Left renal pelvis (tissue), 4 donors: ENCODE measurements at regions not wholly inside any gene's neighbourhood (a gene's known extent, or its start where the extent isn't known, plus 50 kb on each side); places are given as distances from the start of the nearest gene placed in this dataset.

Experiments
- DNase-seq, 4 donors: peaks; one replicate each; pipeline ENCODE4 v3.0.0-alpha.2; 2013; ENCODE audit warnings: low read depth in 4 of 4, low spot score in 3 of 4

DNA sequence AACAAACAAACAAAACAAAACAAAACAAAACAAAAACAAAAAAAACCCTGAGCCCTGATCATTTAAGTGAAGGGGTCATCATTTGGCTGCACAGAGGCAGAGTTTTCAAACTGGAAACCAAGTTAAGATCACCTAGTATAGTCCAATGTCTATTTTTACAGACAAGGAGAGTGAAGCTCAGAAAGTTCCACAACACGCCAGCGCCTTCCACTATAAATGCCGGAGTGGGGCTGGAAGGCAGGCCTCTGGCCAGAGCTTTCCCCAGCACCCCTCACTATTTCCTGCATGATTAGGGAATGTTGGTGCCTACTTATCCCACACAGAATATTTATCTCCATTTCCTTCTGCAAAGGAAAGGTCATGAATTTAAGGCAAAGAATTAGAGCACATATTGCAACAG, 319.7 kb upstream of the WWC1 start:
- DNase-seq: no peak

DNA sequence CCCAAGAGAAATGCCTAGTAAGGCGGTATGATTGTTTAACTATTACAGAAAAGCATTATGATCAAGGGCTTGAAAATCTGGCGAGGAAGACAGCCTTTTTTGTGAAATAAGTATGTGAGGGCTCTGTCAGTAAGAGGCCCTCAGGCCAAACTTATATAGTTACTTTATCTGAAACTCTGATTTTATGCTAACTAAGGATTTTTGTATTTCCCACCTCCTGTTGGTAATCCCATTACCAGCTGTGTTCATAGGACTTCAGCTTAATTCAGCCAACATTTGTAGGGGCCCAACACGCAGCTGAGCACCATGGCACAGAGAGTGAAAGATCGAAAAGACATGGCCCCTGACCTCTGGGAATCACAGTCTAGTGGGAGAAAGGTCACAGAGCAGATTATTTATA, 318.3 kb upstream of the WWC1 start:
- DNase-seq: no peak

DNA sequence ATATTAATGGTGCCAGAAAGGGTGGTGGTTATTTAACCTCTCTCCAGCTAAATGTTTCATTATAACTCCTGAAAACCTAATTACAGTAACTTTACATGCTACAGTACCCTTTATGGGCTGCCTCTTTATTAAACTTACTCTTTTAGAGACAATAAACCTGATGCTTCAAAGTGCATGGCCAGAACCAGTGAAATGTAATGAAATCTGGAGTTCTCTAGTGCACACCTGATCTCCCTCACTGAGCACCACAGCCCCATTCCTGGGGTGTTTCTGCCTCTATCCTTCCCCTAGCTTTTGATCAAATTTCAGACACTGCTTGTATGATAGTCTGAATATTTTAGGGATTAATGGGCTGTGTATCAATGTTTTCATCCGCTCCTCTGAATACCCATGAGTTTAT, 306.5 kb upstream of the WWC1 start:
- no peak for DNase-seq

DNA sequence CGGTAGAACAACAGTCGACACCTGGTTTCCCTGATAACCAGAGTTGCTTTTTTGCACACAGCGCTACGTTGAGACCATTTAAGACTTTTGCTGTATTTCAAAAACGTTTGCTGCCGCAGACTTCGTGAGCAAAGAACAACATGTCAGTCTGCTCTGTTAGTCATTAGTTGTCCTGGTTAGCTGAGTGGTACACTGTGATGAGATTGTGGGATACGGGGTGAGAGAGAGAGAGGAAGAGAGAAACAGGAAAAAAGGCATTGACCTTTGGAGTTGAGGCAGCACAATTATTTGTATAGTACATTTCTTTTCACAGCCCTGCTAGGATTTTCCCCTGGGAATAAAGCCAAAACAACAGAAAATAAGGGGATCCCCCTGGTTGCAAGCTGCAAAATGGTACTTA, 306.1 kb upstream of the WWC1 start:
- no peak for DNase-seq

DNA sequence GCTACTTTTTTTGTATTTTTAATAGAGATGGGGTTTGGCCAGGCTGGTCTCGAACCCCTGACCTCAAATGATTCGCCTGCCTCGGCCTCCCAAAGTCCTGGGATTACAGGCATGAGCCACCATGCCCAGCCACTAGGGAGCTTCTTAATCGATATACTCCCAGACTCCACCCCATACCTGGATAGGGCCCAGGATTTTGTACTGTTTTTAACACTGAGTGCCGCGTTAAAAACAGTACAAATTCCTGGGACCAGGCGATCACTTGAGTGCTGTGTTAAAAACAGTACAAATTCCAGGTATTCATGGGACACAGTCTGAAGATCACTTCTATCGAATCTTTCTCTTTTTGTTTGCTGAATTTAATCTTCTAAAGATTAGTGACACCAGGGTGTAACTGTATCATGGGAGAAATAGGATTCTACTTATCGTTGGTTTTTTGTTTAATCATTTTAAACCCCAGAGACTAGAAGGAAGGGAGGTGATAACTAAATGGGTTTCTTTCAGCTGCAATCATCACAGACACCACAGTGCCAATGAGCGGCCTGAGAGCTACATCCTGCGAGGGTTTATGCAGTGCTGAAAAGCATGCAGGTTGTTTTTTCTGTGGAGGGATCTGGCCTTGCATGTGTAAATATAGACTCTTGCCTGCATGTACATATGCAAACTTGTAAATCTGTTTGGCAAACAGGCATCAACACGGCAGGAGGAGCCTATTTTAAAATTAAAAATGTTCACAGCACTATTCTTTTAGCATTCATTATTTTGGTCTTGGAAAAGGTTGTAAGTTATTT, 303.8 kb upstream of the WWC1 start:
- no peak for DNase-seq

DNA sequence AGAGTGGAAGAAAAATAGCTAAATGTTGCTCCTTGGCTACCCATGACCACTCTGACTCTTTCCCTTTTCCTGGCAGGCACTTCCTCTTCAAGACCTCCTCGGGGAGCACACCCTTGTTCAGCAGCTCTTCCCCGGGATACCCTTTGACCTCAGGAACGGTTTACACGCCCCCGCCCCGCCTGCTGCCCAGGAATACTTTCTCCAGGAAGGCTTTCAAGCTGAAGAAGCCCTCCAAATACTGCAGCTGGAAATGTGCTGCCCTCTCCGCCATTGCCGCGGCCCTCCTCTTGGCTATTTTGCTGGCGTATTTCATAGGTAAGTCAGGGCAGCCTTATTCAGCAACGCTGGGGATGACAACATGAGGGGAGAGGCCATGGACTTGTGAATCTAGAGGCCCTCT, 298.6 kb upstream of the WWC1 start:
- no peak for DNase-seq

DNA sequence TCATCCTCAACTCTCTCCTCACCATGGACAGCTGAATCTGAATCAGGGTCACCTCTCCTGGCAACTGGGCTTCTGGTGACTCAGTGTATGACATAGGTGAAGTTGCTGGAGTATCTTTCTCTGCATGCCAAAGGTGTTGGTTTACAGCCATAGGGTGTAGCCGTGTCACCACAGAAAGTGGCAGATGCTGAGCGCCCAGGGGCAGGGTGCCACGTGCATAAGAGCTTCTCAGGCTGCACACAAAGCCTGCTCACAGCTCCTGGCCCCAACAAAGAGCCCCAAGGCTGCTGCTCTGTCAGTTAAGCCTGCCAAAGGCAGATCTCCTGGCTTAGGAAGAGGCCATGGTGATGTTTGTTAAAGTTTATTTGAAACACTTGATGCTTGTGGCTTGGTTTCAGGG, 297.7 kb upstream of the WWC1 start:
- DNase-seq: no peak

DNA sequence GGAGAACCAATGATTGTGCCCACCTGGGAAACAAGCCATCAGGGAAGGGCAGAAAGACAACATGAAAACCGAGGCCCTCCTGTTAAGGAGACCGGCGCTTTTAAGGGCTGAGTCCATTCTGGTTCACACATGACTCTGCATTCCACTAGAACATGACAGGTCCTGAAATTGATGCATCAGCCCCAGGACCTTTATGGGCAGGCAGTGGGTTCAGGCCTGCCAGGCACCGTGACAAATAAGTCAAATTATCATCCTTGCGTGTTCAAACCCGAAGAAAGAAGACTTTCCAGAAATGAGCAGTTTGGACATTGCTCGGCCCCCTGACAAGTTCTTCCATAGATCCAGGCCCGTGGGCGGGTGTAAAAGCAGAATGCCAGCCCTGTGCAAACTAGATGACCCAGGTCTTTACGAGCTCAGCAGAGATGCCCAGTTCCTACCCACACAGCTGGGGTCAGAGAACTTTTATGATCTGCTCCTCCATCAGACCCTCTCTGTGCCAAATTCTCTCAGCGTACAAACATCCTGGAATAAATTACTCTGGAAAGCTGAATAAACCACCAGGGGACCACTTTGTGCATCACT, 295.5 kb upstream of the WWC1 start:
- DNase-seq: no peak

DNA sequence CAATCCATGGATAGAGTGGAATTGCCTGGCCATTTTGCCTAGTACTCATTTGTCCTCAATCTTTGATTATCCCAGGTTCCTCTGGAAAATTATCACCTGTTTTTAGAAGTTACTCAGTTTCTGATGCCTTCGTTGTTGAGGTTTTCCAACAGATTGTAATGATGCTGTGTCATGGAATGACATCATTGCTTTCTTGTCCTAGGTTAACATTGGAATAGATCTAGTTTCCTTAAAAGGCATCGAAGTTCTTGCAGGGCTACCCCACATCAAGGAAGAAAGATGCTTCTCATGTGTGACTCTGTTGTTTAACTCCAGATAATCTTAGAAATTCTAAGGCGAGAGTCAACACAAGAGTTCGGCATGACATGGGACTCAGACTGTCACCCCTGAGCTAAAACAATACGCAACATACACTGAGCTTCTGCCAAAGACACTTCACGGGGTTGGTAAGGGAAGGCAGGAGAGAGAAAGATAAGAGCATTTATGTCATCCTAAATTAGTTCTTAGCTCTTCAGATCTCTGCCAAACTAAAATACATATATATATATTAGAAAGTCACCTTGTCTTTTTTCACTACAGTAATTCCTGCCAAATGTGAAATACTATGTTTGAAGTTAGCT, 293.2 kb upstream of the WWC1 start:
- DNase-seq: no peak

DNA sequence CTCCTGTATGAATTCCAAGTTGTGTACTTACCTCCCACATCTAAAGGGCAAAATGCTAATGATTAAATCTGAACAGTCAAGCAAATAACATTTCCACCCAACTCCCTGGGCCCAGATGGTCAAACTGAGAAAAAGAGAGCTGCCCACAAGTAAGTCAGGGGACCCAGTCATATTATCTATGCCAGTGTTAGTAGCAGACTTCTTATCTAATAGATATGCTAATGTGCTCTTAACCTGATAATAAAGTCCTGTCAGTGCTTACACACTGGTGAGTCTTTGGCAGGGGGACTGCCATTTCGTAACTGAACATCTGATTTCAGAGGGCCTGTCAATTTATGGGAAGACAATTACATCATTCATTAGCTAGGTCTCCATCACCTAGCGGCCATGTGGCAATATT, 292.3 kb upstream of the WWC1 start:
- DNase-seq: no peak

DNA sequence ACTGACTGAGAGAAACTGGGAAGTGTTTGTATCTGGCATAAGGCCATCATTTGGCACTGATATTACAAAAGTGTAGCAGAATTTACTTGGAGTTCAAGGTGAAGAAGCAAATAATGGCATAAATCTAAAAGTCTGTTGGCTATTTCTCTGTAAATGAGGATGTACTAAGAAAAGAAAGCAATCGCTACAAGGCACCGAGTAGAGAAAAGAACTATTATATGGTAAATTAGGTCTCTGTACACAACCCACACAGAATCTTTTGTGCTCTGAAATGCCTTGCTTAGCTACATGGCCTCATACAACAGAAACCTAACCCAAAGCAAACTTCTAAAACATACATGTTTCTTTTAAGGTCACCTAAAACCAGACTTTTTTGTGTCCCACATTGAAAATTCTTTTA, 290.1 kb upstream of the WWC1 start:
- no peak for DNase-seq

DNA sequence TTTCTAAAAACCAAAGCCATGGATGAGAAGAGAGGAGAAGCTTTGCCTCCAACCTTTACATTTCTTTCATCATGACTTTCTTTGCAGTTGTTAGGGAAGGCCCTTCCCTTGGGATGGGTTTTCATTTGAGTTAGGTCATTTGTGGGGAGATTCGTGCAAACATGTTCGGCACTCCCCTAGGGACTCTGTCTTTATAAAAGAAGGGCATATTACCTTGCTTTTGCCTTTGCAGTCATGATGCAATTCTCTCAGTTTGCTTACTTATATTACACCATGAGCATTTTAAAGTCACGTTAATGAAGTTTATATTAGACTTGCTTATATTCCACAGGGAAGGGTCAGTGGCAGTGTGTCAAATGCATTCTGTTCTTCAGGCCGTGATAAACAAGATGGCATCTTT, 289.3 kb upstream of the WWC1 start:
- no peak for DNase-seq

DNA sequence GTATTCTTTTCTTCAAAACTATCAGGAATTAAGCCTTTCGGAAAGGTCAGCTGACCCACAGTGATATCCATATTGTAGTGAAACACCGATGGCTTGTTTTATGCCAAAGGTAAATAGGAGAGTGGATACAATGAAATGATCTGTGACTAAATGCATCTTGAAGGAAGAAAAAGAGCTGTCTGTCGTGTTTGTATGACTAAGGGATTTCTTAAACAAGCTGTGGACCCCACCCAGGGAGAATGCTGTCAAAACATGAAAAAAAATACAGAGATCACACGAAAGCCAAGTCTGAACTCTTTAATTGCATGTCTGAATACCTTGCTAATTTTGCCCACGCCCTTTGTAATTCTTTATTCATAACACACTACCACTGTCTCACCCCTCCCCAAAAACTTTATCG, 286.4 kb upstream of the WWC1 start:
- no peak for DNase-seq

DNA sequence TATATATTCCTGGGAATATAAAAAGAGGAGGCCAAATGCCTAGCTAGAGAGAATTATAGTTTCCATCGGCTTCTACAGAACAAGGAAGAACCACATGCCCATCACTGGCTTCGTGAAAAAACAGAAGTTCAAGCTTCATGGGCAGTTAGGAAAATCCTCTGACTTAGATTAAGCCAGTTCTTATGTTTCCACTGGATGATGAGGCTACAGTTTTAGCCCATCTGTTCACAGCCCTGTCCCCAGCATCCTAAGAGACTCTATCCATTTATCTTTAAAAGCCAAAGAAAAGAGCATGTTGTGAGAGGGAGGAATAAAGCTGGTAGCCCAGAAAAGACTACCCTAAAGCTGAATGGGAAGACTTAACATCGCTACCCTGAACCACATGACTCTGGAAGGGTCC, 285.5 kb upstream of the WWC1 start:
- no peak for DNase-seq

DNA sequence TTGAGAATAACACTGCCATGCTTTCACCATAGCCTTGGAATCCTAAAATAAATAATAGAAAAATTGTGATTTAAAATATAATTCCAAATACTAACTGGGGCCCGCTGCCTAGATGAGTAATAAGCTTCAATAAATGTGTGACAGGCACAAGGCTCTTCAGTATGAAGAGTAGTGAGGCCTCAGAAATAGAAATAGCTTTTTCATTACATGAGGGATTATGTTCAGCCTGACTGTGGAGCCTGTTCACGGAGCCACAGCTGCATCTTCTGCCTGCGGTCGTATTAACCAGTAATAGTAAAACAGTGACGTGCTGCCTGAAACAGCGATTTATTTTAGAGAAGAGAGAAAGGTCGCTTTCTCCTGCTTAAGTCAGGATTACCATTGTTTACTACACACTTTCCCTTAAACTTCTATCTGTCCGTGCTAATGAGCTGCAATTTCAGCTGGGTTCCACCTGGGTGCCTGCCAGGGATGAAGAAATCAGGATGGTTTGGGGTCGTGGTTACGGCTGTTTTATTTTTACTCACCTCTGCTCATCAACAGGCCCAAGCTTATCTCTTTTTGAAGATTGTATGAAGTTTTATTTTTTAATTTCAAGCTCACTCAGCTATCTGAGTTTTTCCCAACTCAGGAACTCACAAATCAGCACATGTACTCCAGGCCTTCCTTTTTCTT, 284.9 kb upstream of the WWC1 start:
- no peak for DNase-seq

DNA sequence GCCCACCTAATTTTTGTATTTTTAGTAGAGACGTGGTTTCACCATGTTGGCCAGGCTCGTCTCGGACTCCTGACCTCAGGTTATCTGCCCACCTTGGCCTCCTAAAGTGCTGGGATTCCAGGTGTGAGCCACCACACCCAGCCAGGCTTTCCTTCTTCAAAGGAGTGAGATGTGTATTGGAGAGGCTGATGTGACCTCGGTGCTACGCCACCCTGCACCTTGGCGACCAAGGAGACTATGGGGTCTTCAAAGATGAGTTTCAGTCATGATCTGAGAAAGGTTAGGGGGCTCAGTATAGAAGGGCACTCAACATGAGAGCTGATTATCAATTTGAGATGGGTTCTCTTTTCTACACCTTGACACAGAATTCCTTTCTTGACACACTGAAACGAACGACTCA, 284.2 kb upstream of the WWC1 start:
- DNase-seq: no peak

DNA sequence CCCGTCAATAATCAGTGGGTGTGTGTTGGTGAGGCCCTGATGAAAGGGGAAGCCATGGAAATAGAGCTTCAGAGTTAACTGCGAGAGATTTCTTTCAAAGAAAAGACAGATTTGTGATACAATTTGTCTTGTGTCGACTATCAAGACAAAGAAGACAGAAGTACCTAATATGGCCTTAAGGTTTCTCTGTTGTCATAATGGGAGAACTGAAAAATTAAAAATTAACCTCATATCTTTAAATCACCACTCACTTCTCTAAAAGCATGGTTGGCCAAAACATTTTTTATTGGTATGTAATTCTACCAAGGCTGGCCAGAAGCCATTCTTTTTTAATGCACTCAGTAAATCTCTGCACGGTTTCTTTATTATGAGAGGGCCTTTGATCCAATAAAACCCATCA, 282.9 kb upstream of the WWC1 start:
- DNase-seq: no peak

DNA sequence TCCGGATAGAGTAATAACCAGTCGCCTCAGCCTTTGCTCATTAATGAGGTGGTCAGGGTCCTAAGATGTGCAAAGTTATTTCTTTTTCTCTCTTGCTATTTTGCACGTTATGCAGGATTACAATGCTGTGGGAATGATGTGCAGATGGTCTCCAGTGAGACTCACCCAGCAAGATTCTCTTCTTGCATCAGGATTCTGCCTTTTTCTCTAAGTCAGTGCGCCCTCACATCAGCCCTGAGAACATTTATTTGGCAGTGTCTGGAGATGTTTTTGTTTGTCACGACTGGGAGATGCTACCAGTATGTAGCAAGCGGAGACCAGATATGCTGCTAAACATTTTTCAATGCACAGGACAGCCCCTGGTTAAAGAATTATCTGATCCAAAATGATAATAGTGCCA, 280.3 kb upstream of the WWC1 start:
- DNase-seq: no peak

DNA sequence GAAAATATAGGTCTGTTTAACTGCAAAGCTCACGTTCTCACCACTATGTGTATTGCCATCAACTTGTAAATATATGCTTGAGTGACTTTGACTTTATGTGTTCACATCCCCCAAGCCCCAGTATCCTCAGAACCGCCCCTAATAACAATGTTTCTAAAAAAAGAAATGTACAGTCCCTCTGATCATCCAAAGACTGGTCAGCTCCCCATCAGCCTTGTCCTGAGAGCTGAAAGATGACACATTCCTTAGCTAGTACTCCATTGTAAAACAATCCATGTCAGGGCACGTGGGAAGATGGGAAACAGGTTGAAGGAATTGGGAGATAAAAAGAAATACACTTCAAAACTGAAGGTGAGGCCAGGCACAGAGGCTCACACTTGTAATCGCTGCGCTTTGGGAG, 279.4 kb upstream of the WWC1 start:
- DNase-seq: no peak

DNA sequence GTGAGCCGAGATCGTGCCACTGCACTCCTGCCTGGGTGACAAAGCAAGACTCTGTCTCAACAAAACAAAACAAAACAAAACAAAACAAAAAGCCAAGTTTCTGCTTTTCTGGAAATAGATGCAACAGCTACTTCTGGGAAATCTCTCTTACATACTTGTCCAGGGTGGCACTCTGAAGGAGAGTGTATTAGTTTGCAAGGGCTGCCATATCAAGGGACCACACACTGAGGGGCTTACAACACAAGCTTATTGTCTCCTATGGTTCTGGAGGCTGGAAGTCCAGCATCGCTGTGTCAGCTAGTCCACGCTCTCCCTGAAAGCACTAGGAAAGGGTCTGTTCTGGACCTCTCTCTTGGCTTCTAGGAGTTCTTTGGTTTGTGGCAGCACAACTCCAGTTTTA, 277.9 kb upstream of the WWC1 start:
- no peak for DNase-seq

DNA sequence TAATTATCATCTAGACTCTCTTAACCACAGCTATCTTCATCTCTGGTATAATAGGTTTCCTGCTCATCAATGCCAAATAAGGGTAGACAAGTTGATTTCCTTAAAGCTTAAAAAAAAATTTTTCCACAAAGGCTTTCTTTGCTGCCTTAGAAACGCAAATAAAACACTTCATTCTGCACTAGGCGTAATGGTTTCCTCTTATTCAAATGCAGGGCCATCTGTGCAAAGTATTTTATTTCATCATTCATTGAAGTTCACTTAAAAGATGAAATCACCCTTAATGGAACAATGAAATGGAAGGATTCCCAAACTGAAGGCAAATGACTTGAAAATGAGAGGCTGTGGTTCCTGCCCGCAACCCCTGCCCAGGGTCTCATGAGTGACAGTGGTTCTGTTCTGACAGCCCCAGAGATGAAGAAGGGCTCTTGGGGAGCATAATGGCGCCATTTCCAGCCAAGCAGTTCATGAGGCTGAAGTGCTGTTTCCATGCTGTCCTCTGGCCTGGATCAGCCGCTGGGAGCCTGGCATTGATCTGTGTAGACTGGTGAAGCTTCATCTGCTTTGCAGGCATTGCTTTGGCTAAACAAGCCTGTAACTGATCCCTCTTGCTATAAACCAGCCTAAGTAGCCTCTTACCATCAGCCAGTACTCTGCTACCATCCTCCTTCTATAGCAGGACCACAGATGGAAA, 276.9 kb upstream of the WWC1 start:
- no peak for DNase-seq
